Glomerular visceral epithelial cell (primary cell): ENCODE measurements at regions not wholly inside any gene's neighbourhood (a gene's known extent, or its start where the extent isn't known, plus 50 kb on each side); places are given as distances from the start of the nearest gene placed in this dataset.
"Not testable (repeated sequence)": the region's sequence is repeated elsewhere in the genome, so short reads cannot be mapped to it uniquely, and the experiment has no call there.

Source experiments
- DNase-seq: peaks from one replicate; pipeline ENCODE4 v3.0.0-alpha.2; 2016; ENCODE audit errors: extremely low spot score

GRCh38 chr6:158920311-158920905 lies 79.6 kb downstream of the RSPH3 start:
- no peak for DNase-seq

GRCh38 chr6:158919865-158920264 lies 80.1 kb downstream of the RSPH3 start:
- DNase-seq, result no peak

- no peak for DNase-seq
Observed at GRCh38 chr6:158916617-158917016, 83.4 kb downstream of the RSPH3 start.

- no peak for DNase-seq
Observed at GRCh38 chr6:158914923-158915322, 85.1 kb downstream of the RSPH3 start.

- no peak for DNase-seq
Observed at GRCh38 chr6:158913580-158913979, 86.4 kb downstream of the RSPH3 start.

GRCh38 chr6:158912655-158913054 lies 87.3 kb downstream of the RSPH3 start:
- no peak for DNase-seq

GRCh38 chr6:158911746-158912480 lies 88.1 kb downstream of the RSPH3 start:
- no peak for DNase-seq

GRCh38 chr6:158910484-158911440 lies 89.2 kb downstream of the RSPH3 start:
- DNase-seq, result no peak

GRCh38 chr6:158909938-158910337 lies 90.1 kb downstream of the RSPH3 start:
- no peak for DNase-seq

GRCh38 chr6:158908606-158909005 lies 89.4 kb upstream of the EZR start:
- no peak for DNase-seq

GRCh38 chr6:158907931-158908330 lies 88.8 kb upstream of the EZR start:
- DNase-seq, result no peak

- DNase-seq, result no peak
Observed at GRCh38 chr6:158906926-158907325, 87.8 kb upstream of the EZR start.

- DNase-seq, result no peak
Observed at GRCh38 chr6:158905277-158905676, 86.1 kb upstream of the EZR start.

- no peak for DNase-seq
Observed at GRCh38 chr6:158903801-158904200, 84.6 kb upstream of the EZR start.

- no peak for DNase-seq
Observed at GRCh38 chr6:158900663-158901312, 81.6 kb upstream of the EZR start.

GRCh38 chr6:158897236-158897635 lies 78.1 kb upstream of the EZR start:
- no peak for DNase-seq

- no peak for DNase-seq
Observed at GRCh38 chr6:158895661-158896060, 76.5 kb upstream of the EZR start.

GRCh38 chr6:158894193-158894592 lies 75.0 kb upstream of the EZR start:
- peak; percentile 93 for DNase-seq

- DNase-seq, result no peak
Observed at GRCh38 chr6:158892266-158892665, 73.1 kb upstream of the EZR start.

- DNase-seq, result not testable (repeated sequence)
Observed at GRCh38 chr6:158891560-158891959, 72.4 kb upstream of the EZR start.

GRCh38 chr6:158888171-158888570 lies 69.0 kb upstream of the EZR start:
- peak; percentile 81 for DNase-seq
